HEK293 (cell line): ENCODE measurements at regions not wholly inside any gene's neighbourhood (a gene's known extent, or its start where the extent isn't known, plus 50 kb on each side); places are given as distances from the start of the nearest gene placed in this dataset.

ENCODE experiments used
- CTCF ChIA-PET: fragments of 350-600 bp; formaldehyde crosslinking; extraction: SDS; loops from one replicate; lab custom pipeline; 2021; ENCODE audit warnings: antibody characterized with exemption; lab: Yijun Ruan, JAX
- POLR2A ChIA-PET: fragments of 300-600 bp; formaldehyde crosslinking; extraction: SDS; loops from one replicate; lab custom pipeline; 2020; ENCODE audit warnings: antibody characterized with exemption, inconsistent platforms; lab: Yijun Ruan, JAX
- H3K27ac ChIP-seq: fragments of 200-500 bp; sonication (Bioruptor generic); 2 replicates; pipeline ENCODE4 v1.5.1; 2014; ENCODE audit warnings: low read depth, low read length, control low read depth, inconsistent platforms; ENCODE audit errors: extremely low read depth
- H3K36me3 ChIP-seq, 2 experiments: fragments of 200-500 bp in 1 of 2; sonication (Bioruptor generic) in 1 of 2; 1 replicate in 1 of 2; 2 replicates in 1 of 2; pipeline ENCODE4 v1.5.1; 2014 to 2017; ENCODE audit warnings: inconsistent platforms in 2 of 2, low read length in 2 of 2; ENCODE audit not compliant: control insufficient read depth in 2 of 2, insufficient read depth in 1 of 2
- H3K4me1 ChIP-seq: fragments of 200-500 bp; sonication (Bioruptor generic); 2 replicates; pipeline ENCODE4 v1.5.1; 2014; ENCODE audit warnings: mild to moderate bottlenecking, low read length, inconsistent platforms; ENCODE audit not compliant: control insufficient read depth, insufficient read depth
- H3K4me3 ChIP-seq: 2 replicates; pipeline ENCODE4 v1.5.1; 2011; ENCODE audit warnings: low read depth, mild to moderate bottlenecking, control low read depth, low read length, moderate library complexity
- H3K9me3 ChIP-seq: fragments of 200-500 bp; sonication (Bioruptor generic); 2 replicates; pipeline ENCODE4 v1.5.1; 2014; ENCODE audit warnings: low read depth, low read length, inconsistent platforms; ENCODE audit not compliant: control insufficient read depth, insufficient read depth
- BCL11A ChIP-seq: fragments of 450-650 bp; formaldehyde crosslinking; IDR thresholded peaks from 2 replicates; pipeline ENCODE4 v1.5.1; 2016; ENCODE audit warnings: low read depth, missing biosample characterization, missing genetic modification characterization
- CTCF ChIP-seq: fragments of 450-650 bp; formaldehyde crosslinking; IDR thresholded peaks from 2 replicates; pipeline ENCODE4 v1.5.1; 2016; ENCODE audit warnings: missing biosample characterization, missing genetic modification characterization
- GLIS2 ChIP-seq: fragments of 450-650 bp; formaldehyde crosslinking; IDR thresholded peaks from 2 replicates; pipeline ENCODE4 v1.5.1; 2016; ENCODE audit warnings: missing biosample characterization, missing genetic modification characterization
- KLF7 ChIP-seq: fragments of 450-650 bp; formaldehyde crosslinking; IDR thresholded peaks from 2 replicates; pipeline ENCODE4 v1.5.1; 2016; ENCODE audit warnings: missing biosample characterization, missing genetic modification characterization, borderline replicate concordance
- PBX3 ChIP-seq: sonication (generic); formaldehyde crosslinking; IDR thresholded peaks from 2 replicates; pipeline ENCODE4 v1.8.1; 2022; ENCODE audit warnings: mild to moderate bottlenecking, moderate library complexity, missing genetic modification reagents
- ZBTB1 ChIP-seq: fragments of 450-650 bp; formaldehyde crosslinking; IDR thresholded peaks from 2 replicates; pipeline ENCODE4 v1.5.1; 2016; ENCODE audit warnings: missing biosample characterization, missing genetic modification characterization
- ZNF121 ChIP-seq: fragments of 450-650 bp; formaldehyde crosslinking; IDR thresholded peaks from 2 replicates; pipeline ENCODE4 v1.5.1; 2016; ENCODE audit warnings: missing biosample characterization, missing genetic modification characterization
- ZNF138 ChIP-seq: fragments of 450-650 bp; formaldehyde crosslinking; IDR thresholded peaks from 2 replicates; pipeline ENCODE4 v1.5.1; 2016; ENCODE audit warnings: missing biosample characterization, missing genetic modification characterization, borderline replicate concordance
- ZNF174 ChIP-seq: fragments of 450-650 bp; formaldehyde crosslinking; IDR thresholded peaks from 2 replicates; pipeline ENCODE4 v1.5.0; 2017; ENCODE audit warnings: missing biosample characterization, mild to moderate bottlenecking, missing genetic modification characterization
- ZNF2 ChIP-seq: fragments of 450-650 bp; formaldehyde crosslinking; IDR thresholded peaks from 2 replicates; pipeline ENCODE4 v1.5.1; 2016; ENCODE audit warnings: missing biosample characterization, missing genetic modification characterization
- ZNF211 ChIP-seq: fragments of 450-650 bp; formaldehyde crosslinking; IDR thresholded peaks from 2 replicates; pipeline ENCODE4 v1.5.1; 2016; ENCODE audit warnings: low read depth, missing biosample characterization, missing genetic modification characterization
- ZNF302 ChIP-seq: fragments of 450-650 bp; formaldehyde crosslinking; IDR thresholded peaks from 2 replicates; pipeline ENCODE4 v1.5.1; 2016; ENCODE audit warnings: missing biosample characterization, missing genetic modification characterization, low read depth
- ZNF311 ChIP-seq: fragments of 450-650 bp; formaldehyde crosslinking; IDR thresholded peaks from 2 replicates; pipeline ENCODE4 v1.5.1; 2017; ENCODE audit warnings: missing biosample characterization, missing genetic modification characterization, borderline replicate concordance
- ZNF37A ChIP-seq: fragments of 450-650 bp; IDR thresholded peaks from 2 replicates; pipeline ENCODE4 v1.5.1; 2018; ENCODE audit warnings: missing biosample characterization, missing genetic modification characterization
- ZNF449 ChIP-seq: fragments of 450-650 bp; formaldehyde crosslinking; IDR thresholded peaks from 2 replicates; pipeline ENCODE4 v1.5.1; 2017; ENCODE audit warnings: missing biosample characterization, mild to moderate bottlenecking, missing genetic modification characterization, moderate library complexity
- ZNF513 ChIP-seq: fragments of 450-650 bp; IDR thresholded peaks from 2 replicates; pipeline ENCODE4 v1.5.1; 2018; ENCODE audit warnings: missing biosample characterization, missing genetic modification characterization
- ZNF544 ChIP-seq: fragments of 450-650 bp; formaldehyde crosslinking; IDR thresholded peaks from 2 replicates; pipeline ENCODE4 v1.5.0; 2017; ENCODE audit warnings: missing biosample characterization, missing genetic modification characterization
- ZNF707 ChIP-seq: fragments of 450-650 bp; formaldehyde crosslinking; IDR thresholded peaks from 2 replicates; pipeline ENCODE4 v1.5.1; 2016; ENCODE audit warnings: missing biosample characterization, missing genetic modification characterization

DNA sequence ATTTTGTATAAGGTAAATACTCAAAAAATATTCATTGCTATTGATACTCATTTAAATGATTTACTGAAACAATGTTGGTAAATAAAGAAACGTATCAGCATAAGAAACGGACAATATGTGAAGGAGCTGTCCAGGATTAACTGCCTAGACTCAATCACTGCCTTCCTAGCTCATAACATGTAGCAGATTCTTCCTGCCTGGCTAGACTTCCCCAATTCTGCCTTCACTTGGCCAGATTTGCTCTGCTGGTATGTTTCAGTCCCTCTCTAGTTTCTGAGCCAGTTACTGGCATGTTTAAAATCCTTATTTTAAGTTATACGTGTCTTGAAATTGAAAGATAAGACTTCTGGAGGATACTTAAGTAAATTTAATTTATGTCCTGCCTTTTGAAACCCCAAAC, 740.3 kb downstream of the CENPC start:
- POLR2A ChIA-PET: no interaction called here
- TF ChIP-seq ZNF311 (tag by site-specific recombination): no peak
- TF ChIP-seq ZNF211 (tag by site-specific recombination): no peak
- TF ChIP-seq ZNF707 (tag by site-specific recombination): no peak
- TF ChIP-seq ZBTB1 (tag by site-specific recombination): no peak
- TF ChIP-seq GLIS2 (tag by site-specific recombination): no peak
- H3K9me3 ChIP-seq: no peaks in the 10 kb centered on the region
- H3K4me3 ChIP-seq: no peak overlapping the region
- no peaks in the 10 kb centered on the region for H3K36me3 ChIP-seq
- H3K4me1 ChIP-seq: no peaks in the 10 kb centered on the region
- CTCF ChIA-PET: interaction anchor here (0.6 kb wide), 1 partner anchor 101 kb away, joined by 5 read pairs; no protein-coding TSS in a partner anchor
- H3K27ac ChIP-seq: no peak overlapping the region

GRCh38 chr4:66797608-66798007, 747.7 kb downstream of the CENPC start:
- no peak overlapping the region for H3K4me3 ChIP-seq
- no peaks in the 10 kb centered on the region for H3K36me3 ChIP-seq
- no peak for TF ChIP-seq PBX3 (CRISPR knock-in tag)
- no peak for TF ChIP-seq ZNF121 (tag by site-specific recombination)
- TF ChIP-seq ZNF302: no peak
- no peaks in the 10 kb centered on the region for H3K9me3 ChIP-seq
- ChIA-PET POLR2A (no interaction called here), CTCF (no interaction called here)
- no peak overlapping the region for H3K27ac ChIP-seq
- no peaks in the 10 kb centered on the region for H3K4me1 ChIP-seq

- Histone ChIP-seq H3K27ac (no peak overlapping the region), H3K36me3 (no peaks in the 10 kb centered on the region), H3K9me3 (no peaks in the 10 kb centered on the region), H3K4me3 (no peak overlapping the region), H3K4me1 (no peaks in the 10 kb centered on the region)
- TF ChIP-seq ZNF544 (tag by site-specific recombination) (no peak), ZNF174 (tag by site-specific recombination) (no peak)
- ChIA-PET CTCF (interaction anchor here (0.5 kb wide), 1 partner anchor 1734 kb away, joined by 3 read pairs; no protein-coding TSS in a partner anchor), POLR2A (no interaction called here)
Observed at GRCh38 chr4:66795724-66796123, 749.6 kb downstream of the CENPC start.

- ChIA-PET POLR2A (no interaction called here), CTCF (no interaction called here)
- no peak overlapping the region for H3K27ac ChIP-seq
Observed at GRCh38 chr4:66794390-66795034, 750.8 kb downstream of the CENPC start.

More at GRCh38 chr4:66794390-66795034, 750.8 kb downstream of the CENPC start:
- Histone ChIP-seq H3K9me3 (no peaks in the 10 kb centered on the region), H3K36me3 (no peaks in the 10 kb centered on the region), H3K4me3 (no peak overlapping the region), H3K4me1 (no peaks in the 10 kb centered on the region)
- TF ChIP-seq ZNF138 (tag by site-specific recombination) (no peak), ZNF449 (tag by site-specific recombination) (no peak), ZNF37A (no peak), CTCF (tag by site-specific recombination) (no peak), KLF7 (tag by site-specific recombination) (no peak), ZBTB1 (tag by site-specific recombination) (no peak), ZNF2 (tag by site-specific recombination) (no peak), ZNF513 (tag by site-specific recombination) (no peak), BCL11A (tag by site-specific recombination) (no peak)
